ENCODE measurements at regions not wholly inside any gene's neighbourhood (a gene's known extent, or its start where the extent isn't known, plus 50 kb on each side); places are given as distances from the start of the nearest gene placed in this dataset.

- Histone ChIP-seq H3K9me3 (no peaks in the 10 kb centered on the region), H3K36me3 (no peaks in the 10 kb centered on the region), H3K4me1 (peaks cover 31 to 32% of the 10 kb centered on the region in 2 donors), H3K4me3 (replicated peaks in 1 of 3) (no peak overlapping the region), H3K27me3 (no peaks in the 10 kb centered on the region), H3K27ac (peak overlapping the region; percentile 51 to 75 (median 59))
- WGBS, 2 donors = 22 to 25% methylated on average over 1 of the region's 1 CpG
- DNase-seq = peak; percentile 76 to 80
- intact Hi-C loops (cut with DNase I) = no loop called here
- TF ChIP-seq CTCF (IDR thresholded peaks at IDR 0.05) (no peak), POLR2A (IDR thresholded peaks at IDR 0.05) (no peak)
Observed at GRCh38 chr2:184006998-184007397, 591.3 kb upstream of the ZNF804A start.

DNA sequence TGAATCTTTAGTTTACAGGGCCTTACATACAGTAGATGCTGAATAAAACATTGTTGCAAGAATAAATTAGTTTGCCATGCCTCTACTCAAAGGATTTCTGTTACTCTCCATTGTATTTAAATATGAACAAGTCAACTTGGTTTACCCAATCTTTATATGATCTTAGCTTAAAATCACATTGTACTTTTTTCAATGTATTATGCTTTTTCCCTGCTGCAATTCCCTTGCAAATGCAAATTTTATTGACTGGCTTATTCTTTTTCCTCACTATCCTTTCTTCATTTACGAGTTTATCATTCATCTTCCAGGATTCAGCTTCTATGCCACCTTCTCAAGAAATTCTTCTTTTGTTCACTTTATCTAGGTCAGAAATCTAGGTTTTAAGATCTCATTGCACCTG, 571.4 kb upstream of the ZNF804A start:
- intact Hi-C loops (cut with DNase I) = no loop called here
- H3K9me3 ChIP-seq = no peaks in the 10 kb centered on the region
- H3K27me3 ChIP-seq = no peaks in the 10 kb centered on the region
- no peak for DNase-seq
- H3K27ac ChIP-seq = no peak overlapping the region
- no peak overlapping the region for H3K4me3 ChIP-seq (replicated peaks in 1 of 3)
- TF ChIP-seq POLR2A (IDR thresholded peaks at IDR 0.05) = no peak
- no peak for TF ChIP-seq CTCF (IDR thresholded peaks at IDR 0.05)
- peaks cover 3 to 5% of the 10 kb centered on the region in 2 donors for H3K4me1 ChIP-seq
- WGBS, 2 donors = 90 to 96% methylated on average over 1 of the region's 1 CpG
- no peaks in the 10 kb centered on the region for H3K36me3 ChIP-seq

DNA sequence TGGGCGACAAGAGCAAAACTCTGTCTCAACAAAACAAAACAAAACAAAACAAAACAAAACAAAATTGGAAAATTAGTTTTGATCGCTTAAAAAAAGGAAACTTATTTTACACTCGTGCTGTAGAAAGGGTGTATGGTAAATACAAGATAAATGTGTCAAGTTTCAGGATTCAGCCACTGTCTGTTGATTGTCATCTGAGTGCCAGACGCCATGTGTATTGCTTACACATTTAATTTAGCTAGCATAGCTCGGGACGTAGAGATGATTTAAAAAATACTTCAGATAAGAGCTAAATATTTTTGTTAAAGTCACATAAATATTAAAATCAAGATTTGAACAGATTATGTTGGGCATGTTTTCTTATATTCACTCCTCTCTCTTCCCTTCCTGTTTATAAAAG, 568.1 kb upstream of the ZNF804A start:
- H3K36me3 ChIP-seq = no peaks in the 10 kb centered on the region
- no peak overlapping the region for H3K27ac ChIP-seq
- H3K4me3 ChIP-seq (replicated peaks in 1 of 3) = no peak overlapping the region
- H3K4me1 ChIP-seq = peaks cover 3 to 5% of the 10 kb centered on the region in 2 donors
- H3K27me3 ChIP-seq = no peaks in the 10 kb centered on the region
- no peak for DNase-seq
- WGBS, 2 donors = 81 to 87% methylated on average over 6 of the region's 6 CpGs
- intact Hi-C loops (cut with DNase I) = no loop called here
- H3K9me3 ChIP-seq = no peaks in the 10 kb centered on the region
- TF ChIP-seq POLR2A (IDR thresholded peaks at IDR 0.05) (no peak), CTCF (IDR thresholded peaks at IDR 0.05) (no peak)

DNA sequence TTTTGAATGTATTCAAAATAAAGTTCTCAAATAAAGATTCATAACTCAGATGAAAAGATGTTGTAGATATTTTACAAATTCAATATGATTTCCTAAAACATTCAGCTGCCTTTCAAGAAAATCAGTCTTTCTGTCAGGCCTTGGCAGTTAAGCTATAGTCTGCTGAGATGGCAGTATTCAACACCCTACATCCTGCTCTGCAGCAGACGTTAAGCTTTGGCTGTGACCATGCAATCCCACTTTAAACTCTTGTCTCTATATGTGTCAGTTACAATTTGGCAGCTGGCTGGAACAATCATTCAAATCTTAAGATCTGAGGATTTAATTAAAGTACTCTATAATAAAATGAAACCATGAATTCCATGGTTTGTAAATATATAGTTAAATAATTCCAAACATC, 567.3 kb upstream of the ZNF804A start:
- Histone ChIP-seq H3K27me3 (no peaks in the 10 kb centered on the region), H3K4me1 (peaks cover 3 to 5% of the 10 kb centered on the region in 2 donors), H3K9me3 (no peaks in the 10 kb centered on the region), H3K36me3 (no peaks in the 10 kb centered on the region), H3K4me3 (replicated peaks in 1 of 3) (no peak overlapping the region), H3K27ac (no peak overlapping the region)
- intact Hi-C loops (cut with DNase I) = no loop called here
- DNase-seq = no peak
- WGBS, 2 donors = 30 to 43% methylated on average over 1 of the region's 1 CpG
- no peak for TF ChIP-seq POLR2A (IDR thresholded peaks at IDR 0.05)

DNA sequence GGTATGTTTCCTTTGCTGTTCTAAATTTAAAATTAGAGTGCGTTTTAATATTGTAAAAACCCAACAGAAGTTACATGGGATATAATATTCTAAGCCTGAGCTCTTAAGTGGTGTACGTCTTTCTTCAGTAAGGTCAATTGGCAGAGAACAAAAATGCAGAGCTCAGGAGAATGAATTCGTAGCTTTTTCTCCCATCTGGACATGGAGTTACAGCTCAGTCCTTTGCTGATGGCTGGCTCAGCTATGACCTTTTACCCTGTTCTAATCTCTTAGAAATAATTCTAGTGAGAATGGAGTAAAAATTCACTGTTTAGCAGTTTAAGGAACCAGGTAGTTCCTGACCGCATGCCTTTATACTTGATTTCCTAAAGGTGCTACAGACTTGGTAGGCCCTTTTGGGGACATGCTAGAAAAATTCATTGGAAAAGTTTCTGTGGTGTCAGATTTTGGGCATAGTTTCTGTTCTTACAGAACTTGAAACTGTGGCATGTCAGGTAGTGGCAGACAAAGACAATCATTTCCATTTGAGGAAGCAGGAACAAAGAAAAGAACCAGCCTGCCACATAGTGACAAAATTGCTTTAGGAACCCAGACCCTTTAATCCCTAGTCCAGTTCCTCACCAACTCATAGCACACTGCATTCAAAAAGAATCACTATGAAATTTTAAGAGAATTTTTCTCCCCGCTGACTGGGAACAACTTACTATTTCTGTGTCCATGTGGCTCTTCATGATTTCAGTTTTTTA, 566.8 kb upstream of the ZNF804A start:
- Histone ChIP-seq H3K36me3 (no peaks in the 10 kb centered on the region), H3K27me3 (no peaks in the 10 kb centered on the region), H3K27ac (peak overlapping the region in 1 of 3 donors; percentile 61), H3K4me1 (peaks cover 3 to 5% of the 10 kb centered on the region in 2 donors), H3K9me3 (no peaks in the 10 kb centered on the region), H3K4me3 (replicated peaks in 1 of 3) (no peak overlapping the region)
- TF ChIP-seq POLR2A (IDR thresholded peaks at IDR 0.05) (no peak), CTCF (IDR thresholded peaks at IDR 0.05) (peak in 1 of 6 experiments; percentile 28)
- intact Hi-C loops (cut with DNase I) = no loop called here
- WGBS, 2 donors = 67 to 72% methylated on average over 5 of the region's 5 CpGs
- DNase-seq = no peak

Data from thyroid gland (tissue), 4 donors.